ENCODE measurements at regions not wholly inside any gene's neighbourhood (a gene's known extent, or its start where the extent isn't known, plus 50 kb on each side); places are given as distances from the start of the nearest gene placed in this dataset.
A peak's percentile ranks its signal among the peaks of the same experiment; 100 is the strongest.

GRCh38 chr6:97939440-97940168 is 656.6 kb upstream of the MMS22L start:
- Histone ChIP-seq H3K4me1 (no peaks in the 10 kb centered on the region), H3K4me3 (no peak overlapping the region), H3K27ac (no peak overlapping the region), H3K36me3 (no peaks in the 10 kb centered on the region), H3K9me3 (no peaks in the 10 kb centered on the region), H3K27me3 (ENCODE audit: low read depth) (no peaks in the 10 kb centered on the region)
- no peak for TF ChIP-seq CTCF (IDR thresholded peaks at IDR 0.05)
- intact Hi-C loops (cut with DNase I): no loop called here
- no peak for ATAC-seq
- DNase-seq: no peak

GRCh38 chr6:97947841-97948240 is 664.8 kb upstream of the MMS22L start:
- DNase-seq (peak; percentile 46), ATAC-seq (peak; percentile 76 to 90)
- intact Hi-C loops (cut with DNase I): no loop called here
- H3K4me1 ChIP-seq: no peaks in the 10 kb centered on the region
- no peaks in the 10 kb centered on the region for H3K36me3 ChIP-seq
- TF ChIP-seq CTCF (IDR thresholded peaks at IDR 0.05): no peak
- no peaks in the 10 kb centered on the region for H3K27me3 ChIP-seq (ENCODE audit: low read depth)
- no peak overlapping the region for H3K27ac ChIP-seq
- no peak overlapping the region for H3K4me3 ChIP-seq
- no peaks in the 10 kb centered on the region for H3K9me3 ChIP-seq

GRCh38 chr6:97958134-97958533 is 675.1 kb upstream of the MMS22L start:
- ATAC-seq (no peak), DNase-seq (peak; percentile 28)
- Histone ChIP-seq H3K27ac (no peak overlapping the region), H3K9me3 (no peaks in the 10 kb centered on the region), H3K4me3 (no peak overlapping the region), H3K4me1 (no peaks in the 10 kb centered on the region), H3K27me3 (ENCODE audit: low read depth) (no peaks in the 10 kb centered on the region), H3K36me3 (no peaks in the 10 kb centered on the region)
- TF ChIP-seq CTCF (IDR thresholded peaks at IDR 0.05): no peak
- intact Hi-C loops (cut with DNase I): no loop called here

GRCh38 chr6:97963193-97963592 is 680.2 kb upstream of the MMS22L start:
- ATAC-seq: no peak
- TF ChIP-seq CTCF (IDR thresholded peaks at IDR 0.05): no peak
- H3K4me1 ChIP-seq: no peaks in the 10 kb centered on the region
- intact Hi-C loops (cut with DNase I): no loop called here
- H3K4me3 ChIP-seq: no peak overlapping the region
- no peaks in the 10 kb centered on the region for H3K36me3 ChIP-seq
- DNase-seq: no peak
- no peak overlapping the region for H3K27ac ChIP-seq
- no peaks in the 10 kb centered on the region for H3K9me3 ChIP-seq
- H3K27me3 ChIP-seq (ENCODE audit: low read depth): no peaks in the 10 kb centered on the region

- Histone ChIP-seq H3K4me3 (no peak overlapping the region), H3K27ac (no peak overlapping the region)
- no peak for ATAC-seq
Measured at GRCh38 chr6:97969065-97969464, 686.0 kb upstream of the MMS22L start.

More at GRCh38 chr6:97969065-97969464, 686.0 kb upstream of the MMS22L start:
- no peak for DNase-seq
- H3K27me3 ChIP-seq (ENCODE audit: low read depth): no peaks in the 10 kb centered on the region
- TF ChIP-seq CTCF (IDR thresholded peaks at IDR 0.05): no peak
- intact Hi-C loops (cut with DNase I): no loop called here
- H3K4me1 ChIP-seq: no peaks in the 10 kb centered on the region
- no peaks in the 10 kb centered on the region for H3K9me3 ChIP-seq
- no peaks in the 10 kb centered on the region for H3K36me3 ChIP-seq
